ENCODE measurements at regions not wholly inside any gene's neighbourhood (a gene's known extent, or its start where the extent isn't known, plus 50 kb on each side); places are given as distances from the start of the nearest gene placed in this dataset.

- H3K4ac ChIP-seq (ENCODE audit: low read depth in 1 of 2, low read length in 2 of 2): no peak overlapping the region
- no peak overlapping the region for H2BK5ac ChIP-seq (ENCODE audit: low read depth, low read length, poor library complexity, severe bottlenecking)
- no peak overlapping the region for H2BK15ac ChIP-seq (ENCODE audit: low read depth, poor library complexity, severe bottlenecking)
- no peak overlapping the region for H3K14ac ChIP-seq (ENCODE audit: low read length in 2 of 2)
- no peak overlapping the region for H3K4me3 ChIP-seq (ENCODE audit: insufficient read depth in 1 of 2, low read depth in 1 of 2, low read length in 2 of 2)
- no peaks in the 10 kb centered on the region for H3K79me1 ChIP-seq (replicated peaks; ENCODE audit: low read length, poor library complexity, severe bottlenecking)
- no peak overlapping the region for H3K23ac ChIP-seq (ENCODE audit: low read length in 2 of 2)
- H3K4me1 ChIP-seq (ENCODE audit: control insufficient read depth, insufficient read depth, low read depth, low read length): no peaks in the 10 kb centered on the region
- no peak overlapping the region for H4K8ac ChIP-seq (ENCODE audit: low read length)
- H3K9ac ChIP-seq (ENCODE audit: low read length): no peak overlapping the region
- H3K9me3 ChIP-seq (ENCODE audit: control insufficient read depth, low read length): peaks cover 5% of the 10 kb centered on the region
- no peak overlapping the region for H2BK120ac ChIP-seq (ENCODE audit: low read depth, low read length)
- H2AK5ac ChIP-seq (ENCODE audit: low read length, severe bottlenecking): no peak overlapping the region
- no peak overlapping the region for H3K4me2 ChIP-seq (ENCODE audit: low read length, poor library complexity, severe bottlenecking)
- 88% methylated on average over 2 of the region's 4 CpGs for WGBS
- H2BK12ac ChIP-seq (ENCODE audit: low read length in 2 of 2): no peak overlapping the region
- no peak overlapping the region for H4K91ac ChIP-seq (ENCODE audit: low read length)
- H2AFZ ChIP-seq (ENCODE audit: low read depth, low read length): no peak overlapping the region
- H3K36me3 ChIP-seq (ENCODE audit: control insufficient read depth in 1 of 2, insufficient read depth in 2 of 2, low read depth in 1 of 2, low read length in 2 of 2): no peaks in the 10 kb centered on the region
- no peak overlapping the region for H3K18ac ChIP-seq (ENCODE audit: low read depth in 1 of 2, low read length in 2 of 2)
- H3K27ac ChIP-seq (ENCODE audit: low read length, poor library complexity, severe bottlenecking): no peak overlapping the region
- no peak for DNase-seq
- H3K27me3 ChIP-seq (ENCODE audit: control insufficient read depth in 1 of 2, insufficient read depth in 1 of 2, low read length in 2 of 2): no peaks in the 10 kb centered on the region
Observed at GRCh38 chr1:186518822-186519381, 58.0 kb upstream of the PDC start.

GRCh38 chr1:186518395-186518794 lies 57.5 kb upstream of the PDC start:
- H3K23ac ChIP-seq (ENCODE audit: low read length in 2 of 2): no peak overlapping the region
- no peak for DNase-seq
- H3K4me2 ChIP-seq (ENCODE audit: low read length, poor library complexity, severe bottlenecking): no peak overlapping the region

GRCh38 chr1:186514367-186514766 lies 53.5 kb upstream of the PDC start:
- Histone ChIP-seq H3K4ac (ENCODE audit: low read depth in 1 of 2, low read length in 2 of 2) (no peak overlapping the region), H4K8ac (ENCODE audit: low read length) (no peak overlapping the region), H3K23ac (ENCODE audit: low read length in 2 of 2) (no peak overlapping the region), H4K91ac (ENCODE audit: low read length) (no peak overlapping the region), H2AFZ (ENCODE audit: low read depth, low read length) (no peak overlapping the region), H3K36me3 (ENCODE audit: control insufficient read depth in 1 of 2, insufficient read depth in 2 of 2, low read depth in 1 of 2, low read length in 2 of 2) (no peaks in the 10 kb centered on the region), H3K79me1 (replicated peaks; ENCODE audit: low read length, poor library complexity, severe bottlenecking) (no peaks in the 10 kb centered on the region), H2AK5ac (ENCODE audit: low read length, severe bottlenecking) (no peak overlapping the region), H2BK120ac (ENCODE audit: low read depth, low read length) (no peak overlapping the region), H3K27ac (ENCODE audit: low read length, poor library complexity, severe bottlenecking) (no peak overlapping the region), H2BK12ac (ENCODE audit: low read length in 2 of 2) (no peak overlapping the region), H2BK5ac (ENCODE audit: low read depth, low read length, poor library complexity, severe bottlenecking) (no peak overlapping the region), H3K9me3 (ENCODE audit: control insufficient read depth, low read length) (peaks cover 3% of the 10 kb centered on the region), H3K4me2 (ENCODE audit: low read length, poor library complexity, severe bottlenecking) (no peak overlapping the region), H3K9ac (ENCODE audit: low read length) (no peak overlapping the region), H3K18ac (ENCODE audit: low read depth in 1 of 2, low read length in 2 of 2) (no peak overlapping the region), H3K14ac (ENCODE audit: low read length in 2 of 2) (no peak overlapping the region), H2BK15ac (ENCODE audit: low read depth, poor library complexity, severe bottlenecking) (no peak overlapping the region), H3K4me1 (ENCODE audit: control insufficient read depth, insufficient read depth, low read depth, low read length) (no peaks in the 10 kb centered on the region), H3K4me3 (ENCODE audit: insufficient read depth in 1 of 2, low read depth in 1 of 2, low read length in 2 of 2) (no peak overlapping the region), H3K27me3 (ENCODE audit: control insufficient read depth in 1 of 2, insufficient read depth in 1 of 2, low read length in 2 of 2) (no peaks in the 10 kb centered on the region)
- no peak for DNase-seq
- 66% methylated on average over 4 of the region's 4 CpGs for WGBS

More at GRCh38 chr1:186518395-186518794, 57.5 kb upstream of the PDC start:
- Histone ChIP-seq H3K79me1 (replicated peaks; ENCODE audit: low read length, poor library complexity, severe bottlenecking) (no peaks in the 10 kb centered on the region), H3K9ac (ENCODE audit: low read length) (no peak overlapping the region), H2BK120ac (ENCODE audit: low read depth, low read length) (no peak overlapping the region), H3K18ac (ENCODE audit: low read depth in 1 of 2, low read length in 2 of 2) (no peak overlapping the region), H4K8ac (ENCODE audit: low read length) (no peak overlapping the region), H2BK12ac (ENCODE audit: low read length in 2 of 2) (no peak overlapping the region), H2AK5ac (ENCODE audit: low read length, severe bottlenecking) (no peak overlapping the region), H3K9me3 (ENCODE audit: control insufficient read depth, low read length) (no peaks in the 10 kb centered on the region), H3K14ac (ENCODE audit: low read length in 2 of 2) (no peak overlapping the region), H2AFZ (ENCODE audit: low read depth, low read length) (no peak overlapping the region), H3K4ac (ENCODE audit: low read depth in 1 of 2, low read length in 2 of 2) (no peak overlapping the region), H3K27ac (ENCODE audit: low read length, poor library complexity, severe bottlenecking) (no peak overlapping the region), H2BK15ac (ENCODE audit: low read depth, poor library complexity, severe bottlenecking) (no peak overlapping the region), H2BK5ac (ENCODE audit: low read depth, low read length, poor library complexity, severe bottlenecking) (no peak overlapping the region), H3K4me1 (ENCODE audit: control insufficient read depth, insufficient read depth, low read depth, low read length) (no peaks in the 10 kb centered on the region), H3K27me3 (ENCODE audit: control insufficient read depth in 1 of 2, insufficient read depth in 1 of 2, low read length in 2 of 2) (no peaks in the 10 kb centered on the region), H3K36me3 (ENCODE audit: control insufficient read depth in 1 of 2, insufficient read depth in 2 of 2, low read depth in 1 of 2, low read length in 2 of 2) (no peaks in the 10 kb centered on the region), H3K4me3 (ENCODE audit: insufficient read depth in 1 of 2, low read depth in 1 of 2, low read length in 2 of 2) (no peak overlapping the region), H4K91ac (ENCODE audit: low read length) (no peak overlapping the region)

GRCh38 chr1:186513526-186513925 lies 52.6 kb upstream of the PDC start:
- no peak overlapping the region for H3K4me2 ChIP-seq (ENCODE audit: low read length, poor library complexity, severe bottlenecking)
- H2AFZ ChIP-seq (ENCODE audit: low read depth, low read length): no peak overlapping the region
- H4K91ac ChIP-seq (ENCODE audit: low read length): no peak overlapping the region
- H3K14ac ChIP-seq (ENCODE audit: low read length in 2 of 2): peak overlapping the region in 1 of 2 experiments; percentile 38
- no peak overlapping the region for H2BK120ac ChIP-seq (ENCODE audit: low read depth, low read length)
- no peaks in the 10 kb centered on the region for H3K27me3 ChIP-seq (ENCODE audit: control insufficient read depth in 1 of 2, insufficient read depth in 1 of 2, low read length in 2 of 2)
- H2BK5ac ChIP-seq (ENCODE audit: low read depth, low read length, poor library complexity, severe bottlenecking): no peak overlapping the region
- no peak for DNase-seq
- no peak overlapping the region for H3K18ac ChIP-seq (ENCODE audit: low read depth in 1 of 2, low read length in 2 of 2)
- no peaks in the 10 kb centered on the region for H3K79me1 ChIP-seq (replicated peaks; ENCODE audit: low read length, poor library complexity, severe bottlenecking)
- H3K9me3 ChIP-seq (ENCODE audit: control insufficient read depth, low read length): peaks cover 3% of the 10 kb centered on the region
- no peaks in the 10 kb centered on the region for H3K4me1 ChIP-seq (ENCODE audit: control insufficient read depth, insufficient read depth, low read depth, low read length)
- no peak overlapping the region for H3K4me3 ChIP-seq (ENCODE audit: insufficient read depth in 1 of 2, low read depth in 1 of 2, low read length in 2 of 2)
- H3K23ac ChIP-seq (ENCODE audit: low read length in 2 of 2): no peak overlapping the region
- WGBS: 95% methylated on average over 3 of the region's 3 CpGs
- H3K27ac ChIP-seq (ENCODE audit: low read length, poor library complexity, severe bottlenecking): no peak overlapping the region
- H2BK15ac ChIP-seq (ENCODE audit: low read depth, poor library complexity, severe bottlenecking): no peak overlapping the region
- H3K4ac ChIP-seq (ENCODE audit: low read depth in 1 of 2, low read length in 2 of 2): no peak overlapping the region
- no peaks in the 10 kb centered on the region for H3K36me3 ChIP-seq (ENCODE audit: control insufficient read depth in 1 of 2, insufficient read depth in 2 of 2, low read depth in 1 of 2, low read length in 2 of 2)
- H2BK12ac ChIP-seq (ENCODE audit: low read length in 2 of 2): peak overlapping the region in 1 of 2 experiments; percentile 72
- no peak overlapping the region for H4K8ac ChIP-seq (ENCODE audit: low read length)
- H3K9ac ChIP-seq (ENCODE audit: low read length): no peak overlapping the region
- H2AK5ac ChIP-seq (ENCODE audit: low read length, severe bottlenecking): no peak overlapping the region
